ENCODE measurements at regions not wholly inside any gene's neighbourhood (a gene's known extent, or its start where the extent isn't known, plus 50 kb on each side); places are given as distances from the start of the nearest gene placed in this dataset.

GRCh38 chr17:64774888-64775540 is 112.9 kb upstream of the SMURF2 start:
- Mint-ChIP-seq H3K27me3 (ENCODE audit: low read depth) (peaks cover 6% of the 10 kb centered on the region), H3K36me3 (ENCODE audit: low read depth) (peaks cover 2% of the 10 kb centered on the region), H3K27ac (ENCODE audit: unreplicated experiment) (no peak overlapping the region), H3K4me1 (ENCODE audit: low read depth) (peaks cover 19% of the 10 kb centered on the region), H3K4me3 (ENCODE audit: unreplicated experiment) (no peak overlapping the region), H3K9me3 (ENCODE audit: low read depth) (no peaks in the 10 kb centered on the region)
- DNase-seq (ENCODE audit: low spot score) = no peak
- TF ChIP-seq, protein P1, sequence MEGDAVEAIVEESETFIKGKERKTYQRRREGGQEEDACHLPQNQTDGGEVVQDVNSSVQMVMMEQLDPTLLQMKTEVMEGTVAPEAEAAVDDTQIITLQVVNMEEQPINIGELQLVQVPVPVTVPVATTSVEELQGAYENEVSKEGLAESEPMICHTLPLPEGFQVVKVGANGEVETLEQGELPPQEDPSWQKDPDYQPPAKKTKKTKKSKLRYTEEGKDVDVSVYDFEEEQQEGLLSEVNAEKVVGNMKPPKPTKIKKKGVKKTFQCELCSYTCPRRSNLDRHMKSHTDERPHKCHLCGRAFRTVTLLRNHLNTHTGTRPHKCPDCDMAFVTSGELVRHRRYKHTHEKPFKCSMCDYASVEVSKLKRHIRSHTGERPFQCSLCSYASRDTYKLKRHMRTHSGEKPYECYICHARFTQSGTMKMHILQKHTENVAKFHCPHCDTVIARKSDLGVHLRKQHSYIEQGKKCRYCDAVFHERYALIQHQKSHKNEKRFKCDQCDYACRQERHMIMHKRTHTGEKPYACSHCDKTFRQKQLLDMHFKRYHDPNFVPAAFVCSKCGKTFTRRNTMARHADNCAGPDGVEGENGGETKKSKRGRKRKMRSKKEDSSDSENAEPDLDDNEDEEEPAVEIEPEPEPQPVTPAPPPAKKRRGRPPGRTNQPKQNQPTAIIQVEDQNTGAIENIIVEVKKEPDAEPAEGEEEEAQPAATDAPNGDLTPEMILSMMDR (IDR thresholded peaks at IDR 0.05) = no peak

DNA sequence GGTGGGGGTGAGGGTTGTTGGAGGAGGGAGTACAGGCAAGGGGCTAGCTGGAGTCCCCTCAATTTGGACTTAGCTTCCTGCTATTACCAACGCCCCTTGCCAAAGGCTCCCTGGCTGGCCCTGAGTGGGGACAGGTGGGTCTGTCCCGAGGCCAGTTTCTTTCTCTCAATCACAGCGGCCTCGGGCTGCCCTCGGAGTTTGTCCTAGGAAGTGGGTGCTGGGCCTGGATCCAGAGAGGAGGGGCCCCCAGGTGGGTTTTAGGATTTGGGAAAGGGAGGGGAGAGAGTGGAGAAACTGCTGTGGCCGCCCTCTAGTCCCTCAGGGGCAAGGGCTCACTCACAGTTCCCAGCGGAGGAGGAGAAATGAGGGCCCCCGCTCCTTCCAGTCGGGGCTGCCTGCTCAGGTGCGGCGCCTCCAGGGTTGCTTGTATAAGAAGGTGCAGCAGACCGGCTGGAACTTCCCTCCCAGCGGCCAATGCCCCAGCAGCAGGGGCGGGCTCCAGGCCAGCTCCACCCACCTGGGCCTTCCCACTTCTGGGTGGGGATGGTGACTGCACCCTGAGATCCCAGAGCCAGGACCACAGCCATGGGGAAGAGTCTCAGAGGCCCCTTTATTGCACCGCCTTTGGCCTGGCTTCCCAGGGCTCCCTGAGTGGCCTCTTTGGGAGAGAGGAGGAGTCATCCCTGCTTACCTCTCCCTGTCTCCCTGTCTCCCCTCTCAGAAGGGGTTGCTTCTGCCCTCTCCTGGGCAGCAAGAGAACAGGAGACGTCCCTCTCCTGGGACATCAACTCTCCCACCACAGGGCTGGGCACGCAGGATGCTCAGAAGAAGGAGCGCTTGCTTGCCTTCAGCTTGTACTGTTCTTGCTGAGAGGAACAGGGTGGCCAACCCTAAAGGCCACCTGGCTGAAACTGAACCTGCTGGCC is 112.0 kb upstream of the SMURF2 start:
- no peak overlapping the region for H3K4me3 Mint-ChIP-seq (ENCODE audit: unreplicated experiment)
- H3K4me1 Mint-ChIP-seq (ENCODE audit: low read depth) = peaks cover 15% of the 10 kb centered on the region
- DNase-seq (ENCODE audit: low spot score) = no peak
- H3K36me3 Mint-ChIP-seq (ENCODE audit: low read depth) = peaks cover 2% of the 10 kb centered on the region
- H3K27ac Mint-ChIP-seq (ENCODE audit: unreplicated experiment) = no peak overlapping the region
- TF ChIP-seq, protein P1 (IDR thresholded peaks at IDR 0.05) = peak; percentile 69
- no peaks in the 10 kb centered on the region for H3K9me3 Mint-ChIP-seq (ENCODE audit: low read depth)
- H3K27me3 Mint-ChIP-seq (ENCODE audit: low read depth) = peaks cover 1% of the 10 kb centered on the region

DNA sequence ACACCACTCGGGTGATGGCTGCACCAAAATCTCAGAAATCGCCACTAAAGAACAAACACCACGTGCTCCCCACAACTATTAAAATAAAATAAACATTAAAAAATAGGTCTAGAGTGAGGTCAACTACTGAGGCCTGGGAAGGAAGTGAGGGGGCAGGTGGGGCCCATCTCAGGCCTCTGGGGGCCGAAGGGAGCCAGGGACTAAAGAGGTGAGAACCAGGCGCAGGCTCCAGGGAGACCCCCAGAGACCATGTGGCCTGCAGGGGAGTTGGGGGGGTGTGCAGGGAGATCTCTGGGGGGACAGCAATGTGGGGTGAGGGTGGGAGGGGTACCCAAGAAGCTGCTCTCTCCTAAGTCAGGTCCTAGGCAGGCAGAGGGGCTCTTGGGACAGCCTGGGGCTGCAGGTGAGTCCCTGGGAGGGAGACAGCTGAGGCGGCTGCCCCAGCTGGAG is 111.3 kb upstream of the SMURF2 start:
- Mint-ChIP-seq H3K36me3 (ENCODE audit: low read depth) (peaks cover 2% of the 10 kb centered on the region), H3K4me3 (ENCODE audit: unreplicated experiment) (no peak overlapping the region), H3K9me3 (ENCODE audit: low read depth) (no peaks in the 10 kb centered on the region), H3K4me1 (ENCODE audit: low read depth) (peaks cover 12% of the 10 kb centered on the region), H3K27me3 (ENCODE audit: low read depth) (no peaks in the 10 kb centered on the region), H3K27ac (ENCODE audit: unreplicated experiment) (no peak overlapping the region)
- TF ChIP-seq, protein P1 (IDR thresholded peaks at IDR 0.05) = no peak
- no peak for DNase-seq (ENCODE audit: low spot score)

GRCh38 chr17:64772845-64773299 is 110.8 kb upstream of the SMURF2 start:
- no peaks in the 10 kb centered on the region for H3K27me3 Mint-ChIP-seq (ENCODE audit: low read depth)
- peaks cover 2% of the 10 kb centered on the region for H3K36me3 Mint-ChIP-seq (ENCODE audit: low read depth)
- TF ChIP-seq, protein P1 (IDR thresholded peaks at IDR 0.05) = no peak
- DNase-seq (ENCODE audit: low spot score) = no peak
- no peaks in the 10 kb centered on the region for H3K9me3 Mint-ChIP-seq (ENCODE audit: low read depth)
- H3K27ac Mint-ChIP-seq (ENCODE audit: unreplicated experiment) = no peak overlapping the region
- peaks cover 11% of the 10 kb centered on the region for H3K4me1 Mint-ChIP-seq (ENCODE audit: low read depth)
- H3K4me3 Mint-ChIP-seq (ENCODE audit: unreplicated experiment) = no peak overlapping the region
